Testis (tissue), 2 donors: ENCODE measurements at regions not wholly inside any gene's neighbourhood (a gene's known extent, or its start where the extent isn't known, plus 50 kb on each side); places are given as distances from the start of the nearest gene placed in this dataset.
"Not testable (repeated sequence)": the region's sequence is repeated elsewhere in the genome, so short reads cannot be mapped to it uniquely, and the experiment has no call there.

ENCODE experiments used
- DNase-seq: peaks from one replicate; pipeline ENCODE4 v3.0.0-alpha.2; 2019
- H3K27ac ChIP-seq, 2 donors: fragments of 200-600 bp; sonication (generic); one replicate each; pipeline ENCODE4 v1.5.1; 2019
- H3K27me3 ChIP-seq: fragments of 200-600 bp; sonication (generic); one replicate; pipeline ENCODE4 v1.5.1; 2019
- H3K36me3 ChIP-seq: fragments of 200-600 bp; sonication (generic); one replicate; pipeline ENCODE4 v1.5.1; 2017; ENCODE audit warnings: low read depth; ENCODE audit errors: missing control alignments
- H3K4me1 ChIP-seq: fragments of 200-600 bp; sonication (generic); one replicate; pipeline ENCODE4 v1.5.1; 2019
- H3K4me3 ChIP-seq, 2 donors: fragments of 200-600 bp; sonication (generic); one replicate each; pipeline ENCODE4 v1.5.1; 2017 to 2019
- H3K9me3 ChIP-seq: fragments of 200-600 bp; sonication (generic); one replicate; pipeline ENCODE4 v1.5.1; 2017
- CTCF ChIP-seq, 3 experiments: fragments of 450-650 bp in 2 of 3; fragments of 200-600 bp in 1 of 3; sonication (generic) in 1 of 3; IDR thresholded peaks; one replicate each; pipeline ENCODE4 v1.5.1; 2016 to 2019; ENCODE audit warnings: antibody characterized with exemption in 3 of 3, mild to moderate bottlenecking in 2 of 3, moderate library complexity in 1 of 3
- POLR2A ChIP-seq: fragments of 450-650 bp; IDR thresholded peaks from one replicate; pipeline ENCODE4 v1.6.1; 2017; ENCODE audit warnings: antibody characterized with exemption, mild to moderate bottlenecking, moderate library complexity
- WGBS, 2 donors: methylation state at CpG; one replicate each; pipeline ENCODE4 v1.1.5; 2018; 5-methylcytosine and 5-hydroxymethylcytosine counted together
- intact Hi-C: fragments of 100-400 bp; cut with DNase I; formaldehyde crosslinking; loops from one replicate; pipeline ENCODE4 v1.15.1; 2023; ENCODE audit warnings: low total_unique reads

- no peaks in the 10 kb centered on the region for H3K36me3 ChIP-seq
- 34 to 45% methylated on average over 29 of the region's 29 CpGs for WGBS, 2 donors
- H3K4me1 ChIP-seq, result no peaks in the 10 kb centered on the region
- TF ChIP-seq POLR2A, result no peak
- TF ChIP-seq CTCF (IDR thresholded peaks at IDR 0.05), result no peak
- no peaks in the 10 kb centered on the region for H3K27me3 ChIP-seq
- H3K4me3 ChIP-seq, result peak overlapping the region; percentile 9 to 39
- no peaks in the 10 kb centered on the region for H3K9me3 ChIP-seq
- no peak overlapping the region for H3K27ac ChIP-seq
- intact Hi-C loops, result no loop called here
- no peak for DNase-seq
These were observed 2114.6 kb downstream of the TP53TG3F start for GRCh38 chr16:35574011-35574410.

GRCh38 chr16:35574454-35575431 lies 2115.3 kb downstream of the TP53TG3F start:
- no peaks in the 10 kb centered on the region for H3K9me3 ChIP-seq
- H3K36me3 ChIP-seq, result no peaks in the 10 kb centered on the region
- TF ChIP-seq POLR2A (no peak), CTCF (IDR thresholded peaks at IDR 0.05) (no peak)
- no peaks in the 10 kb centered on the region for H3K4me1 ChIP-seq
- peak overlapping the region; percentile 9 to 39 for H3K4me3 ChIP-seq
- no peaks in the 10 kb centered on the region for H3K27me3 ChIP-seq
- peak; percentile 33 for DNase-seq
- intact Hi-C loops, result no loop called here
- WGBS, 2 donors, result 39% methylated on average over 21 to 58 of the region's 60 CpGs
- H3K27ac ChIP-seq, result no peak overlapping the region

- Histone ChIP-seq H3K9me3 (no peaks in the 10 kb centered on the region), H3K4me3 (no peak overlapping the region), H3K4me1 (no peaks in the 10 kb centered on the region), H3K27me3 (no peaks in the 10 kb centered on the region), H3K36me3 (no peaks in the 10 kb centered on the region), H3K27ac (no peak overlapping the region)
- no peak for TF ChIP-seq POLR2A
- TF ChIP-seq CTCF (IDR thresholded peaks at IDR 0.05), result no peak
- WGBS, 2 donors, result 55 to 62% methylated on average over 12 to 17 of the region's 17 CpGs
- intact Hi-C loops, result no loop called here
- no peak for DNase-seq
These were observed 2116.0 kb downstream of the TP53TG3F start for GRCh38 chr16:35575432-35575821.

- 22 to 63% methylated on average over 1 of the region's 1 CpG for WGBS, 2 donors
- H3K36me3 ChIP-seq, result no peaks in the 10 kb centered on the region
- no peak overlapping the region for H3K4me3 ChIP-seq
- intact Hi-C loops, result no loop called here
- no peaks in the 10 kb centered on the region for H3K9me3 ChIP-seq
- DNase-seq, result no peak
- no peaks in the 10 kb centered on the region for H3K4me1 ChIP-seq
- no peak overlapping the region for H3K27ac ChIP-seq
- TF ChIP-seq POLR2A, result no peak
- no peaks in the 10 kb centered on the region for H3K27me3 ChIP-seq
These were observed 2126.0 kb downstream of the TP53TG3F start for GRCh38 chr16:35585411-35585810.

GRCh38 chr16:35590913-35591312 lies 2131.5 kb downstream of the TP53TG3F start:
- H3K4me1 ChIP-seq, H3K36me3 ChIP-seq, H3K27me3 ChIP-seq, H3K27ac ChIP-seq, intact Hi-C loops, H3K9me3 ChIP-seq, H3K4me3 ChIP-seq: not testable (repeated sequence)
- TF ChIP-seq CTCF (IDR thresholded peaks at IDR 0.05), result peak; percentile 26 to 50 (median 48)
- peak; percentile 90 for DNase-seq
- WGBS, 2 donors, result 42 to 75% methylated on average over 7 of the region's 7 CpGs
